GM18951 (cell line): ENCODE measurements at regions not wholly inside any gene's neighbourhood (a gene's known extent, or its start where the extent isn't known, plus 50 kb on each side); places are given as distances from the start of the nearest gene placed in this dataset.

Experiments
- POLR2A ChIP-seq: IDR thresholded peaks from 4 replicates; pipeline ENCODE4 v1.6.1; 2011; ENCODE audit warnings: mild to moderate bottlenecking; ENCODE audit not compliant: insufficient read length, insufficient read depth; ENCODE audit errors: extremely low read depth
- in situ Hi-C: fragments of 300-500 bp; cut with MboI; formaldehyde crosslinking; loops from one replicate; pipeline ENCODE4 v1.12.0; 2022; ENCODE audit warnings: low sequenced_read_pairs, mixed read lengths, inconsistent platforms; ENCODE audit not compliant: unreplicated experiment

- in situ Hi-C loops = no loop called here
Measured at GRCh38 chr11:12585861-12586260, 88.4 kb upstream of the TEAD1 start.

GRCh38 chr11:12587333-12587991 is 86.8 kb upstream of the TEAD1 start:
- in situ Hi-C loops = no loop called here
- TF ChIP-seq POLR2A = no peak

More at GRCh38 chr11:12585861-12586260, 88.4 kb upstream of the TEAD1 start:
- no peak for TF ChIP-seq POLR2A

GRCh38 chr11:12591706-12592105 is 82.5 kb upstream of the TEAD1 start:
- TF ChIP-seq POLR2A = no peak
- in situ Hi-C loops = loop anchor here (10.0 kb wide), 1 partner anchor 293 kb away; no protein-coding TSS in a partner anchor

- in situ Hi-C loops = loop anchor here (10.0 kb wide), 1 partner anchor 293 kb away; no protein-coding TSS in a partner anchor
- no peak for TF ChIP-seq POLR2A
Measured at GRCh38 chr11:12592283-12592682, 81.9 kb upstream of the TEAD1 start.

GRCh38 chr11:12595089-12595847 is 79.0 kb upstream of the TEAD1 start:
- in situ Hi-C loops = loop anchor here (10.0 kb wide), 1 partner anchor 290 kb away; no protein-coding TSS in a partner anchor

- TF ChIP-seq POLR2A = no peak
- in situ Hi-C loops = loop anchor here (10.0 kb wide), 1 partner anchor 286 kb away; no protein-coding TSS in a partner anchor
Measured at GRCh38 chr11:12598330-12599256, 75.6 kb upstream of the TEAD1 start.

GRCh38 chr11:12599408-12600143 is 74.6 kb upstream of the TEAD1 start:
- no peak for TF ChIP-seq POLR2A
- in situ Hi-C loops = loop anchor here (10.0 kb wide), 1 partner anchor 285 kb away; no protein-coding TSS in a partner anchor

GRCh38 chr11:12600829-12601228 is 73.4 kb upstream of the TEAD1 start:
- in situ Hi-C loops = no loop called here

GRCh38 chr11:12602421-12602820 is 71.8 kb upstream of the TEAD1 start:
- no peak for TF ChIP-seq POLR2A
- in situ Hi-C loops = no loop called here

More at GRCh38 chr11:12600829-12601228, 73.4 kb upstream of the TEAD1 start:
- no peak for TF ChIP-seq POLR2A

- in situ Hi-C loops = no loop called here
- TF ChIP-seq POLR2A = no peak
Measured at GRCh38 chr11:12603143-12604088, 70.8 kb upstream of the TEAD1 start.

- in situ Hi-C loops = no loop called here
- no peak for TF ChIP-seq POLR2A
Measured at GRCh38 chr11:12604557-12605153, 69.6 kb upstream of the TEAD1 start.
